ENCODE measurements at regions not wholly inside any gene's neighbourhood (a gene's known extent, or its start where the extent isn't known, plus 50 kb on each side); places are given as distances from the start of the nearest gene placed in this dataset.

GRCh38 chr5:4945296-4945695 lies 194.8 kb upstream of the ADAMTS16 start:
- H3K36me3 Mint-ChIP-seq (ENCODE audit: low read depth): no peaks in the 10 kb centered on the region
- H3K4me3 Mint-ChIP-seq: no peak overlapping the region
- H3K27ac Mint-ChIP-seq: no peak overlapping the region
- H3K4me1 Mint-ChIP-seq (ENCODE audit: low read depth): no peaks in the 10 kb centered on the region
- H3K9me3 Mint-ChIP-seq: no peaks in the 10 kb centered on the region; the same call in 1 of the 2 replicates
- TF ChIP-seq CTCF (IDR thresholded peaks at IDR 0.05): no peak
- DNase-seq: no peak
- H3K27me3 Mint-ChIP-seq (ENCODE audit: insufficient read depth): peaks cover 8% of the 10 kb centered on the region; the same call in 1 of the 2 replicates

- Mint-ChIP-seq H3K4me3 (no peak overlapping the region), H3K27me3 (ENCODE audit: insufficient read depth) (peaks cover 8% of the 10 kb centered on the region; the same call in 1 of the 2 replicates), H3K9me3 (no peaks in the 10 kb centered on the region; the same call in 1 of the 2 replicates), H3K4me1 (ENCODE audit: low read depth) (no peaks in the 10 kb centered on the region), H3K36me3 (ENCODE audit: low read depth) (no peaks in the 10 kb centered on the region), H3K27ac (no peak overlapping the region)
- no peak for DNase-seq
- no peak for TF ChIP-seq CTCF (IDR thresholded peaks at IDR 0.05)
Observed at GRCh38 chr5:4947106-4947505, 193.0 kb upstream of the ADAMTS16 start.

- TF ChIP-seq CTCF (IDR thresholded peaks at IDR 0.05): no peak
- H3K27me3 Mint-ChIP-seq (ENCODE audit: insufficient read depth): peaks cover 8% of the 10 kb centered on the region; the same call in 1 of the 2 replicates
- H3K36me3 Mint-ChIP-seq (ENCODE audit: low read depth): no peaks in the 10 kb centered on the region
- H3K27ac Mint-ChIP-seq: no peak overlapping the region
- DNase-seq: no peak
- H3K4me3 Mint-ChIP-seq: no peak overlapping the region
- H3K4me1 Mint-ChIP-seq (ENCODE audit: low read depth): no peaks in the 10 kb centered on the region
- H3K9me3 Mint-ChIP-seq: no peaks in the 10 kb centered on the region; the same call in 1 of the 2 replicates
Observed at GRCh38 chr5:4947893-4948536, 192.1 kb upstream of the ADAMTS16 start.

- Mint-ChIP-seq H3K27me3 (ENCODE audit: insufficient read depth) (peaks cover 8% of the 10 kb centered on the region; the same call in 1 of the 2 replicates), H3K36me3 (ENCODE audit: low read depth) (no peaks in the 10 kb centered on the region), H3K27ac (no peak overlapping the region), H3K4me3 (no peak overlapping the region), H3K9me3 (no peaks in the 10 kb centered on the region; the same call in 1 of the 2 replicates), H3K4me1 (ENCODE audit: low read depth) (no peaks in the 10 kb centered on the region)
- no peak for DNase-seq
- no peak for TF ChIP-seq CTCF (IDR thresholded peaks at IDR 0.05)
Observed at GRCh38 chr5:4949108-4949507, 191.0 kb upstream of the ADAMTS16 start.

GRCh38 chr5:4953576-4953975 lies 186.6 kb upstream of the ADAMTS16 start:
- Mint-ChIP-seq H3K27me3 (ENCODE audit: insufficient read depth) (peaks cover 8% of the 10 kb centered on the region), H3K9me3 (no peaks in the 10 kb centered on the region; the same call in none of the 2 replicates), H3K36me3 (ENCODE audit: low read depth) (no peaks in the 10 kb centered on the region), H3K4me1 (ENCODE audit: low read depth) (no peaks in the 10 kb centered on the region), H3K27ac (no peak overlapping the region), H3K4me3 (no peak overlapping the region)
- no peak for TF ChIP-seq CTCF (IDR thresholded peaks at IDR 0.05)
- DNase-seq: no peak
